ENCODE measurements at regions not wholly inside any gene's neighbourhood (a gene's known extent, or its start where the extent isn't known, plus 50 kb on each side); places are given as distances from the start of the nearest gene placed in this dataset.

DNA sequence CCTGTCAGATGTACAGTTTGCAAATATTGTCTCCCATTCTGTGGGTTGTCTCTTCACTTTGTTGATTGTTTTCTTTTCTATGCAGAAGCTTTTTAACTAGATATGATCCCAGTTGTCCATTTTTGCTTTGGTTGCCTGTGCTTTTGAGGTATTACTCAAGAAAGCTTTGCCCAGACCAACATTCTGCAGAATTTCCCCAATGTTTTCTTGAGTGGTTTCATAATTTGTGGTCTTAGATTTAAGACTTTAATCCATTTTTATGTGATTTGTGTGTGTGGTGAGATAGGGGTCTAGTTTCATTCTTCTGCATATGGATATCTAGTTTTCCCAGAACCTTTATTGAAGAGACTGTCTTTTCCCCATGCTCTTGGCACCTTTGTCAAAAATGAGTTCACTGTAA is 116.9 kb downstream of the DUSP10 start:
- no peak overlapping the region for H2AFZ ChIP-seq (ENCODE audit: low read length)
- no peaks in the 10 kb centered on the region for H3K9me2 ChIP-seq (ENCODE audit: low read depth, low read length)
- no peak overlapping the region for H3K9ac ChIP-seq (ENCODE audit: low read length)
- no peaks in the 10 kb centered on the region for H3K79me2 ChIP-seq (ENCODE audit: insufficient read depth, low read length)
- H3K27me3 ChIP-seq (ENCODE audit: insufficient read depth, low read length) = no peaks in the 10 kb centered on the region
- no peak overlapping the region for H3K4me3 ChIP-seq (ENCODE audit: low read depth, low read length, poor library complexity, severe bottlenecking)
- H3K9me3 ChIP-seq (ENCODE audit: low read length) = no peaks in the 10 kb centered on the region
- H3K4me1 ChIP-seq (ENCODE audit: insufficient read depth, low read length, severe bottlenecking) = no peaks in the 10 kb centered on the region
- H4K20me1 ChIP-seq (ENCODE audit: insufficient read depth, low read length) = no peaks in the 10 kb centered on the region
- H3F3A ChIP-seq (ENCODE audit: insufficient read depth, low read length) = no peaks in the 10 kb centered on the region
- no peak for TF ChIP-seq CTCF (IDR thresholded peaks at IDR 0.05; ENCODE audit: low read length)
- TF ChIP-seq EZH2 (IDR thresholded peaks at IDR 0.05; ENCODE audit: borderline replicate concordance, low read length) = no peak
- H3K27ac ChIP-seq (ENCODE audit: low read depth, low read length, poor library complexity, severe bottlenecking) = no peak overlapping the region
- H3K36me3 ChIP-seq (ENCODE audit: insufficient read depth, low read length) = no peaks in the 10 kb centered on the region
- H3K4me2 ChIP-seq (ENCODE audit: low read length) = no peak overlapping the region

GRCh38 chr1:221626041-221626440 is 115.8 kb downstream of the DUSP10 start:
- no peak for TF ChIP-seq CTCF (IDR thresholded peaks at IDR 0.05; ENCODE audit: low read length)
- no peak for TF ChIP-seq EZH2 (IDR thresholded peaks at IDR 0.05; ENCODE audit: borderline replicate concordance, low read length)
- Histone ChIP-seq H3K4me1 (ENCODE audit: insufficient read depth, low read length, severe bottlenecking) (no peaks in the 10 kb centered on the region), H4K20me1 (ENCODE audit: insufficient read depth, low read length) (no peaks in the 10 kb centered on the region), H3K36me3 (ENCODE audit: insufficient read depth, low read length) (no peaks in the 10 kb centered on the region), H3K27me3 (ENCODE audit: insufficient read depth, low read length) (no peaks in the 10 kb centered on the region), H3K9ac (ENCODE audit: low read length) (no peak overlapping the region), H3K9me3 (ENCODE audit: low read length) (no peaks in the 10 kb centered on the region), H3K9me2 (ENCODE audit: low read depth, low read length) (no peaks in the 10 kb centered on the region), H3F3A (ENCODE audit: insufficient read depth, low read length) (no peaks in the 10 kb centered on the region), H3K4me3 (ENCODE audit: low read depth, low read length, poor library complexity, severe bottlenecking) (no peak overlapping the region), H2AFZ (ENCODE audit: low read length) (no peak overlapping the region), H3K4me2 (ENCODE audit: low read length) (no peak overlapping the region), H3K27ac (ENCODE audit: low read depth, low read length, poor library complexity, severe bottlenecking) (no peak overlapping the region), H3K79me2 (ENCODE audit: insufficient read depth, low read length) (no peaks in the 10 kb centered on the region)

GRCh38 chr1:221630236-221630635 is 111.7 kb downstream of the DUSP10 start:
- H3K79me2 ChIP-seq (ENCODE audit: insufficient read depth, low read length) = no peaks in the 10 kb centered on the region
- no peak overlapping the region for H3K4me2 ChIP-seq (ENCODE audit: low read length)
- no peak overlapping the region for H3K9ac ChIP-seq (ENCODE audit: low read length)
- H3K9me2 ChIP-seq (ENCODE audit: low read depth, low read length) = no peaks in the 10 kb centered on the region
- no peaks in the 10 kb centered on the region for H3K9me3 ChIP-seq (ENCODE audit: low read length)
- H2AFZ ChIP-seq (ENCODE audit: low read length) = no peak overlapping the region
- H3F3A ChIP-seq (ENCODE audit: insufficient read depth, low read length) = no peaks in the 10 kb centered on the region
- H3K27ac ChIP-seq (ENCODE audit: low read depth, low read length, poor library complexity, severe bottlenecking) = no peak overlapping the region
- no peaks in the 10 kb centered on the region for H4K20me1 ChIP-seq (ENCODE audit: insufficient read depth, low read length)
- no peak overlapping the region for H3K4me3 ChIP-seq (ENCODE audit: low read depth, low read length, poor library complexity, severe bottlenecking)
- H3K36me3 ChIP-seq (ENCODE audit: insufficient read depth, low read length) = no peaks in the 10 kb centered on the region
- TF ChIP-seq EZH2 (IDR thresholded peaks at IDR 0.05; ENCODE audit: borderline replicate concordance, low read length) (no peak), CTCF (IDR thresholded peaks at IDR 0.05; ENCODE audit: low read length) (no peak)
- H3K27me3 ChIP-seq (ENCODE audit: insufficient read depth, low read length) = no peaks in the 10 kb centered on the region
- no peaks in the 10 kb centered on the region for H3K4me1 ChIP-seq (ENCODE audit: insufficient read depth, low read length, severe bottlenecking)
